Right lobe of liver (tissue), 6 donors: ENCODE measurements at regions not wholly inside any gene's neighbourhood (a gene's known extent, or its start where the extent isn't known, plus 50 kb on each side); places are given as distances from the start of the nearest gene placed in this dataset.

ENCODE experiments used
- ATAC-seq, 4 donors: fragments of 200-7000 bp; cut with Tn5 transposase; one replicate each; pipeline ENCODE4 v1.9.1; 2020; ENCODE audit warnings: mild to moderate bottlenecking in 4 of 4, moderate library complexity in 4 of 4
- DNase-seq, 3 donors: peaks; one replicate each; pipeline ENCODE4 v3.0.0-alpha.2; 2020
- H3K27ac ChIP-seq, 3 donors: fragments of 200-600 bp; one replicate each; pipeline ENCODE4 v1.8.0; 2022
- H3K27me3 ChIP-seq, 2 donors: fragments of 200-600 bp; one replicate each; pipeline ENCODE4 v1.8.0; 2022
- H3K36me3 ChIP-seq, 4 donors: fragments of 200-600 bp; sonication (generic) in 1 of 4; one replicate each; pipeline versions ENCODE4 v1.5.1 to v1.8.0; 2017 to 2022; ENCODE audit warnings: control low read depth in 1 of 4
- H3K4me1 ChIP-seq, 4 donors: fragments of 200-600 bp; sonication (generic) in 1 of 4; one replicate each; pipeline versions ENCODE4 v1.5.1 to v1.8.0; 2017 to 2022; ENCODE audit warnings: control low read depth in 1 of 4
- H3K4me3 ChIP-seq, 3 donors: fragments of 200-600 bp; one replicate each; pipeline ENCODE4 v1.8.0; 2022
- H3K9me3 ChIP-seq, 4 donors: fragments of 200-600 bp; sonication (generic) in 1 of 4; one replicate each; pipeline versions ENCODE4 v1.5.1 to v1.8.0; 2017 to 2022; ENCODE audit warnings: control low read depth in 1 of 4
- POLR2A ChIP-seq: fragments of 450-650 bp; IDR thresholded peaks from one replicate; pipeline ENCODE4 v1.6.1; 2017; ENCODE audit warnings: antibody characterized with exemption, mild to moderate bottlenecking
- WGBS: methylation state at CpG from one replicate; pipeline ENCODE4 v1.1.6; 2018; ENCODE audit warnings: low coverage, low lambda C conversion rate; ENCODE audit not compliant: insufficient coverage; ENCODE audit errors: missing lambda C conversion rate; 5-methylcytosine and 5-hydroxymethylcytosine counted together
- intact Hi-C, 2 donors: fragments of 100-400 bp; cut with DNase I; formaldehyde crosslinking; loops; one replicate each; pipeline versions ENCODE4 v1.11.2 to v1.14.1; 2022
- TF ChIP-seq, protein P1 (sequence below), 4 donors: fragments of 200-600 bp in 3 of 4; fragments of 450-650 bp in 1 of 4; IDR thresholded peaks; one replicate each; pipeline versions ENCODE4 v1.5.1 to v1.8.0; 2016 to 2022; ENCODE audit warnings: antibody characterized with exemption in 4 of 4, mild to moderate bottlenecking in 2 of 4
- donor health status: DM: no; HTN: yes; CAD: no.
- donor health status: DM: no; HTN: no; CAD: no.
- donor health status: DM: no; HTN: no; CAD: no.
- donor health status: DM: no; HTN: yes; CAD: no.
- donor health status: DM: no; HTN: yes; CAD: no.

DNA sequence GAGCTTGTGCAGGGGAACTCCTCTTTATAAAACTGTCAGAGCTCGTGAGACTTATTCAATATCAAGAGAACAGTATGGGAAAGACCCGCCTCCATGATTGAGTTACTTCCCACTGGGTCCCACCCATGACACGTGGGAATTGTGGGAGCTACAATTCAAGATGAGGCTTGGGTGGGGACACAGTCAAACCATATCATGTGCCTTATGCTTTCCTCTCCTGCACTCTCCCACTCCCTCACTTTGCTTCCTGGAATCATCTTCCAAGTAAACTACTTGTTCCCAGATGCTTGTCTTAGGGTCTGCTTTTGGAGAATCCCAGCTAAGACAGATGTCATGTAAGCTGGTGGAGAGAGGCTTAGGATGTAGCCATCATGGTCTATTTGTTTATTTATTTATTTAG, 271.2 kb downstream of the HAPSTR1 start:
- TF ChIP-seq, protein P1, sequence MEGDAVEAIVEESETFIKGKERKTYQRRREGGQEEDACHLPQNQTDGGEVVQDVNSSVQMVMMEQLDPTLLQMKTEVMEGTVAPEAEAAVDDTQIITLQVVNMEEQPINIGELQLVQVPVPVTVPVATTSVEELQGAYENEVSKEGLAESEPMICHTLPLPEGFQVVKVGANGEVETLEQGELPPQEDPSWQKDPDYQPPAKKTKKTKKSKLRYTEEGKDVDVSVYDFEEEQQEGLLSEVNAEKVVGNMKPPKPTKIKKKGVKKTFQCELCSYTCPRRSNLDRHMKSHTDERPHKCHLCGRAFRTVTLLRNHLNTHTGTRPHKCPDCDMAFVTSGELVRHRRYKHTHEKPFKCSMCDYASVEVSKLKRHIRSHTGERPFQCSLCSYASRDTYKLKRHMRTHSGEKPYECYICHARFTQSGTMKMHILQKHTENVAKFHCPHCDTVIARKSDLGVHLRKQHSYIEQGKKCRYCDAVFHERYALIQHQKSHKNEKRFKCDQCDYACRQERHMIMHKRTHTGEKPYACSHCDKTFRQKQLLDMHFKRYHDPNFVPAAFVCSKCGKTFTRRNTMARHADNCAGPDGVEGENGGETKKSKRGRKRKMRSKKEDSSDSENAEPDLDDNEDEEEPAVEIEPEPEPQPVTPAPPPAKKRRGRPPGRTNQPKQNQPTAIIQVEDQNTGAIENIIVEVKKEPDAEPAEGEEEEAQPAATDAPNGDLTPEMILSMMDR (IDR thresholded peaks at IDR 0.05) = no peak
- no peak for TF ChIP-seq POLR2A
- intact Hi-C loops = no loop called here
- H3K4me1 ChIP-seq = peaks cover 0 to 24% (median 11%) of the 10 kb centered on the region in 4 donors
- no peaks in the 10 kb centered on the region for H3K9me3 ChIP-seq
- H3K36me3 ChIP-seq = no peaks in the 10 kb centered on the region
- H3K27ac ChIP-seq = no peak overlapping the region
- H3K27me3 ChIP-seq = no peaks in the 10 kb centered on the region
- 57% methylated on average over 1 of the region's 3 CpGs for WGBS
- DNase-seq (no peak), ATAC-seq (no peak)
- no peak overlapping the region for H3K4me3 ChIP-seq

DNA sequence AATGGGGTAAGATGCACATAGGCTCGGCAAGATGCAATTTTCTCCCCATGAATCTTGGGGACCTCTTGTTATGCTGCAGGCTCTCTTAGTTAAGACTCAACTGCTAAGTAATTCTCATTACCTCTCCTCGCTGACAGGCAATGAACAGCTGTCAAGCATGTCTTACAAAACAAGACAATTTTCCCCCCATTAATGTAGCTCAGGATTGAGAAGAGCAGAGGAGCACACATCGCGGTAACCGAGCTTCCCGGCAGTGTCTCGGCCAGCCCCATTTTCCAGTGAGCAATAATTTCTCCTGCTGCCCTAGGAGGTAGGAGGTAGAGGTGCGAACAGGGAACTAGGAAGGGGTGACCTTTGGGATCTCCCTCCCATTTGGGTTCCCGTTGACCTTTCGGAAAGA, 272.1 kb downstream of the HAPSTR1 start:
- WGBS = 90% methylated on average over 9 of the region's 10 CpGs
- intact Hi-C loops = no loop called here
- Histone ChIP-seq H3K27me3 (no peaks in the 10 kb centered on the region), H3K27ac (no peak overlapping the region), H3K9me3 (no peaks in the 10 kb centered on the region), H3K4me3 (no peak overlapping the region), H3K4me1 (peaks cover 0 to 24% (median 11%) of the 10 kb centered on the region in 4 donors), H3K36me3 (no peaks in the 10 kb centered on the region)
- DNase-seq = no peak
- TF ChIP-seq, protein P1 (IDR thresholded peaks at IDR 0.05) = no peak
- TF ChIP-seq POLR2A = no peak
- no peak for ATAC-seq

DNA sequence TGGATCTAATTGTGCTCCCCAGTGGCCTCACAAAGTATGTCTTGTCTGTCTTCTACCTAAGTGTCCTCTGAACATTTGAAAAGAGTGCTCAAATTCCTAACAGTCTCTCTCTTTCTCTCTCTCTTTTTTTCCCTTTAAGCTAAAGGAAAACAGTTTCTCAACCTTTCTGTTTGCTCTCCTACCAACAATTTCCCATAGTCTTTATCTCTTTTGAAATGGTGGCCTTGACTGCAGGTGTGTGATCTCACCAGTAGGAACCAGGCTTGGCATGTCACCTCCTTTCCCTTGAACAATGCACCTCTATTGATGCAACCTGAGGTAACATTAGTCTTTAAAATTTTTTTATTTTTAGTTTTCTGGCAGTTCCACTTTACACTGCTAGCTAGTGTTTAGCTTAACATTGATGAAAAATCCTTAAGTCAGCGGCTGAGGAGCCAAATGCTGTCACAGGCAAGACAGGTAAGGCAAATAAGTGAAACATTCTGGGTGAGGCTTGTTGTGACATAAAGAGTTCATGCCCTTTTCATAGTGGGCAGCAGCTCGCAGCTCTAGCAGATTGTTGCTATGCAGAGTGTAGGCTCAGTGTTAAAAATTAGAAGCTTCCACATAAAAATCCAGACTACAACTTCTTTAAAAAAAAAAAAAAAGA, 273.4 kb downstream of the HAPSTR1 start:
- Histone ChIP-seq H3K4me3 (no peak overlapping the region), H3K4me1 (peaks cover 0 to 24% (median 11%) of the 10 kb centered on the region in 4 donors), H3K36me3 (no peaks in the 10 kb centered on the region), H3K27me3 (no peaks in the 10 kb centered on the region), H3K9me3 (no peaks in the 10 kb centered on the region), H3K27ac (peak overlapping the region; percentile 61 to 90 (median 83))
- intact Hi-C loops = no loop called here
- TF ChIP-seq, protein P1 (IDR thresholded peaks at IDR 0.05) = no peak
- TF ChIP-seq POLR2A = no peak
- DNase-seq (peak in 1 of 3 donors; percentile 69), ATAC-seq (peak; percentile 76 to 82 (median 81))
- 24% methylated on average over 2 of the region's 2 CpGs for WGBS

DNA sequence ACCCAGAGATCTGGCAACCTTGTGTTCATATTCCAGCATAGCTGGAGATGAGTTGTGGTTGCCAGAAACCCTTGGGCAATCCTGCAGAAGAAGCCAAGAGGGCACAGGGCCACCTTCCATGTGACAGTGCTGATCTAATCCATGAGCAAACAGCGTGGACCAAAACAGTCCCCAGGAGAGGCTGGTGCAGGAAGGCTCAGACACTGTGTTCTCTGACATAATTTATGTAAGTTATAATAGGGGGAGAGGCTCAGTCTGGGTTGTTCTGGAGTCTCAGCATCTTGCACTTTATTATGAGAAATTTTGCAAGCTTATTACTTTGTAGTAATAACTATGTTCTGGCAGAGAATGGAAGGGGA, 273.9 kb downstream of the HAPSTR1 start:
- H3K9me3 ChIP-seq = no peaks in the 10 kb centered on the region
- H3K4me1 ChIP-seq = peaks cover 0 to 24% (median 11%) of the 10 kb centered on the region in 4 donors
- no peaks in the 10 kb centered on the region for H3K36me3 ChIP-seq
- DNase-seq = peak; percentile 75 to 93 (median 87)
- H3K27me3 ChIP-seq = no peaks in the 10 kb centered on the region
- H3K27ac ChIP-seq = peak overlapping the region; percentile 61 to 90 (median 83)
- intact Hi-C loops = no loop called here
- TF ChIP-seq, protein P1 (IDR thresholded peaks at IDR 0.05) = no peak
- no peak for TF ChIP-seq POLR2A
- ATAC-seq = peak; percentile 89 to 93 (median 90)
- no peak overlapping the region for H3K4me3 ChIP-seq
- 0% methylated on average over 1 of the region's 1 CpG for WGBS
